ENCODE measurements at regions not wholly inside any gene's neighbourhood (a gene's known extent, or its start where the extent isn't known, plus 50 kb on each side); places are given as distances from the start of the nearest gene placed in this dataset.

DNA sequence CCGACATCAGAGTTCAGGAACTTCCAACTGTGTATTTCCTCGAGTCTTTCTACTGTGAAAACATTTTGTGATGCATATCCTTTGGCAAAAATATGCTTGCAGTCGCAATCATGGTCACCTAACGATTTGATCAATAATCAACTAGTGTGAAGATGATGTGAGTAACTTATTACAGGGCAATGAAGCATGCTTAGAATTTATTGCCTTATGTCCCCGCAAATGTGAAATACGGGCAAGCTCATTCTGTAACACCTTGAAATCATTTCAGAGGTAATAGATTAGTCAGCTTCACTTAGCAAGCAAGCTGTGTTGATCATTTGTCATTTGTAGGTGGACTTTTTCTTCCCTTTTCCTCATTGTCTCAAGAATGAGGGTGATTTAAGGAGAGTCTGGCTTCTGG is 67.9 kb upstream of the DOK5 start:
- no peak for DNase-seq (ENCODE audit: low read depth in 1 of 2, low spot score in 1 of 2)
- H3K36me3 ChIP-seq: no peaks in the 10 kb centered on the region
- H3K4me3 ChIP-seq: no peak overlapping the region
- no peak overlapping the region for H3K27ac ChIP-seq
- H3K4me1 ChIP-seq (ENCODE audit: low read depth): no peaks in the 10 kb centered on the region
- no peaks in the 10 kb centered on the region for H3K27me3 ChIP-seq
- no peaks in the 10 kb centered on the region for H3K9me3 ChIP-seq (ENCODE audit: low read depth)
- TF ChIP-seq CTCF (IDR thresholded peaks at IDR 0.05; ENCODE audit: low read depth, low read length): no peak

DNA sequence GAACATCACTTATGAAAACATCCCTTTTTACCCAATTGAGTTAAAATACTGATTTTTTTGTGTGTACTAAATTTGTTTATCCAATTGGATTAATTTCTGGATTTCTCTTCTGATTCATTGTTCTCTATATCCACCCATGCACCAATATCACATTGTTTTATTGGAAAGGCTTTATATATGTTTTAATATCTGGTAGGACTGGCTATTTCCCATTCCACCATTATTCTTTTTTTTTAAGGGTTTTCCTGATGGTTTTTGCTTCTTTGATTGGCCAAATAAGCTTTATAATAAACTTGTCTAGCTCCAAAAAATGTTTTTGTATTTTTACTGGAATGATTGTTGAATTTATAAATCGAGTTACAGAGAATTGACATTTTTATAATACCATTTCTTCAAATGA is 59.4 kb upstream of the DOK5 start:
- H3K27me3 ChIP-seq: no peaks in the 10 kb centered on the region
- no peak overlapping the region for H3K4me3 ChIP-seq
- H3K36me3 ChIP-seq: no peaks in the 10 kb centered on the region
- H3K27ac ChIP-seq: no peak overlapping the region
- no peaks in the 10 kb centered on the region for H3K4me1 ChIP-seq (ENCODE audit: low read depth)
- TF ChIP-seq CTCF (IDR thresholded peaks at IDR 0.05; ENCODE audit: low read depth, low read length): no peak
- DNase-seq (ENCODE audit: low read depth in 1 of 2, low spot score in 1 of 2): no peak
- no peaks in the 10 kb centered on the region for H3K9me3 ChIP-seq (ENCODE audit: low read depth)

DNA sequence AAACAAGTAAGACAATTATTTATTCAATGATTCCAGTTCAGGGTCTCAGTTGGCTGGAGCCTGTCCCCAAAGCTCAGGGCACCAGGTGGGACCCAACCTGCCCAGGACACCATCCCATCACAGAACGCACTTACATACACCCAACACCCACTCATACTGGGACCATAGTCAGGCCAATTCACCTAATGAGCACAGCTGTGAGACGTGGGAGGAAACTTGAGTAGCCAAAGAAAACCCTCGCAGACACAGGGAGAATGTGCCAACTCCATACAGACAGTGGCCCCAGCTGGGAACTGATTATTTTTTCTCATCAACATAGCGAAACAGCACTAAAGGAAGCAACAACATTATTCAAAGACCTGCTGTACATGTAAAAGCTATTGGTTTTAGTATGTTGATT is 58.6 kb upstream of the DOK5 start:
- DNase-seq (ENCODE audit: low read depth in 1 of 2, low spot score in 1 of 2): no peak

DNA sequence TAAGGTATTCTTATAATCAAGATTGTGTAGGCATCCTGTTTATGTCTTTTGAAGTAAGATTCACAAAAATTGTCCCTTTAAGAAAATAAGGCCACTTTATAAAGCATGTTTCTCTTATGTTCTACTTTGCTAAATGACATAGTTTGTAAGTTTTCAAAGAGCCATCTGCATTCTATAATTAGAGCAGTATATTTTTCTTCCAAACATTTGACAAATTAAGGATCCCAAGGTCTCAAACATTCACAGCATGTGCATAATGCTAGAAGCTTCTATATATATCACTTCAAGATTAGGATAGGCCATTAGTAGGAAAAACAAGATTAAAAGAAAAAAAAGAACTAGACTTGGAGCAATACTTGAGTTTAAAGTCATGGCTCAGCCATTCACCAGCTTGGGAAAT is 55.9 kb upstream of the DOK5 start:
- no peak for TF ChIP-seq CTCF (IDR thresholded peaks at IDR 0.05; ENCODE audit: low read depth, low read length)
- no peak overlapping the region for H3K4me3 ChIP-seq
- no peaks in the 10 kb centered on the region for H3K27me3 ChIP-seq
- no peak for DNase-seq (ENCODE audit: low read depth in 1 of 2, low spot score in 1 of 2)
- H3K36me3 ChIP-seq: no peaks in the 10 kb centered on the region
- no peaks in the 10 kb centered on the region for H3K9me3 ChIP-seq (ENCODE audit: low read depth)
- no peaks in the 10 kb centered on the region for H3K4me1 ChIP-seq (ENCODE audit: low read depth)
- H3K27ac ChIP-seq: no peak overlapping the region

More for the DNA sequence above, 58.6 kb upstream of the DOK5 start:
- TF ChIP-seq CTCF (IDR thresholded peaks at IDR 0.05; ENCODE audit: low read depth, low read length): no peak
- Histone ChIP-seq H3K4me1 (ENCODE audit: low read depth) (no peaks in the 10 kb centered on the region), H3K4me3 (no peak overlapping the region), H3K27ac (no peak overlapping the region), H3K9me3 (ENCODE audit: low read depth) (no peaks in the 10 kb centered on the region), H3K36me3 (no peaks in the 10 kb centered on the region), H3K27me3 (no peaks in the 10 kb centered on the region)

All from cardiac muscle cell (in vitro differentiated cells and primary cell).